PC-3 (cell line): ENCODE measurements at regions not wholly inside any gene's neighbourhood (a gene's known extent, or its start where the extent isn't known, plus 50 kb on each side); places are given as distances from the start of the nearest gene placed in this dataset.

ENCODE experiments used
- ATAC-seq: fragments of 200-7000 bp; cut with Tn5 transposase; 2 replicates; pipeline ENCODE4 v1.9.1; 2020; ENCODE audit warnings: mild to moderate bottlenecking, moderate library complexity
- BruUV-seq: library from RNA; stranded (reverse); fragments of 400-500 nt; replicated peaks from 2 replicates; lab custom pipeline; 2021; lab: Mats Ljungman, UMichigan
- CTCF ChIA-PET: fragments of 300-600 bp; sonication (Branson Sonifier 250); formaldehyde crosslinking; loops from one replicate; lab custom pipeline; 2022; ENCODE audit warnings: antibody characterized with exemption; lab: Charles Lee
- POLR2A ChIA-PET: fragments of 300-600 bp; sonication (Branson Sonifier 250); formaldehyde crosslinking; loops from one replicate; lab custom pipeline; 2022; ENCODE audit warnings: antibody characterized with exemption; ENCODE audit not compliant: unreplicated experiment; lab: Charles Lee
- DNase-seq: peaks from one replicate; pipeline ENCODE4 v3.0.0-alpha.2; 2015
- H2AFZ ChIP-seq: fragments of 300-600 bp; sonication (generic); 2 replicates; pipeline ENCODE4 v1.6.0; 2016; ENCODE audit warnings: antibody characterized with exemption, low read length
- H3F3A ChIP-seq: fragments of 300-600 bp; sonication (generic); one replicate; pipeline ENCODE4 v1.6.0; 2017; ENCODE audit warnings: antibody characterized with exemption, low read length, control low read depth, mild to moderate bottlenecking; ENCODE audit not compliant: unreplicated experiment
- H3K27ac ChIP-seq: fragments of 300-600 bp; sonication (generic); 2 replicates; pipeline ENCODE4 v1.5.1; 2016; ENCODE audit warnings: mild to moderate bottlenecking, low read length
- H3K27me3 ChIP-seq: fragments of 300-600 bp; sonication (generic); 2 replicates; pipeline ENCODE4 v1.6.1; 2016; ENCODE audit warnings: low read length, mixed read lengths
- H3K36me3 ChIP-seq: fragments of 300-600 bp; sonication (generic); 2 replicates; pipeline ENCODE4 v1.6.1; 2016; ENCODE audit warnings: low read depth, mixed run types, low read length, mixed read lengths
- H3K4me1 ChIP-seq: fragments of 300-600 bp; sonication (generic); 2 replicates; pipeline ENCODE4 v1.5.1; 2016; ENCODE audit warnings: low read length; ENCODE audit not compliant: insufficient read depth
- H3K4me2 ChIP-seq: fragments of 300-600 bp; sonication (generic); 2 replicates; pipeline ENCODE4 v1.6.0; 2016; ENCODE audit warnings: low read length
- H3K4me3 ChIP-seq: fragments of 300-600 bp; sonication (generic); 2 replicates; pipeline ENCODE4 v1.5.1; 2016; ENCODE audit warnings: mild to moderate bottlenecking, low read length, mixed read lengths
- H3K79me2 ChIP-seq: fragments of 300-600 bp; sonication (generic); 2 replicates; pipeline ENCODE4 v1.6.1; 2017; ENCODE audit warnings: low read length, mixed read lengths
- H3K9ac ChIP-seq: fragments of 300-600 bp; sonication (generic); 2 replicates; pipeline ENCODE4 v1.6.0; 2016; ENCODE audit warnings: mild to moderate bottlenecking, low read length
- H3K9me2 ChIP-seq: fragments of 300-600 bp; sonication (generic); replicated peaks from 2 replicates; pipeline ENCODE4 v1.6.1; 2016; ENCODE audit warnings: mixed run types, low read length, mixed read lengths
- H3K9me3 ChIP-seq: fragments of 300-600 bp; sonication (generic); 2 replicates; pipeline ENCODE4 v1.6.1; 2016; ENCODE audit warnings: low read length, mixed read lengths
- H4K20me1 ChIP-seq: fragments of 300-600 bp; sonication (generic); 2 replicates; pipeline ENCODE4 v1.6.1; 2016; ENCODE audit warnings: low read length, mixed read lengths
- CTCF ChIP-seq: fragments of 300-600 bp; sonication (generic); conservative IDR thresholded peaks from 2 replicates; pipeline ENCODE4 v1.5.1; 2017; ENCODE audit warnings: antibody characterized with exemption, low read depth, mild to moderate bottlenecking, low read length
- EZH2 ChIP-seq: fragments of 300-600 bp; sonication (generic); IDR thresholded peaks from one replicate; pipeline ENCODE4 v1.6.1; 2017; ENCODE audit warnings: antibody characterized with exemption, mild to moderate bottlenecking, low read length; ENCODE audit not compliant: unreplicated experiment
- EZH2phosphoT487 ChIP-seq: fragments of 300-600 bp; sonication (generic); IDR thresholded peaks from 2 replicates; pipeline ENCODE4 v1.6.1; 2018; ENCODE audit warnings: mild to moderate bottlenecking, antibody characterized with exemption, low read length, borderline replicate concordance
- intact Hi-C: fragments of 100-400 bp; cut with micrococcal nuclease; formaldehyde crosslinking; loops from 2 replicates; pipeline ENCODE4 v1.9.0; 2023

- H3K36me3 ChIP-seq, result no peaks in the 10 kb centered on the region
- TF ChIP-seq EZH2phosphoT487, result no peak
- TF ChIP-seq CTCF, result no peak
- no peak for TF ChIP-seq EZH2
- intact Hi-C loops, result no loop called here
- CTCF ChIA-PET, result interaction anchor here (0.5 kb wide), 1 partner anchor 517 kb away, joined by 3 read pairs; no protein-coding TSS in a partner anchor
- no peaks in the 10 kb centered on the region for H3K27me3 ChIP-seq
- no peaks in the 10 kb centered on the region for H3K9me3 ChIP-seq
- no peaks in the 10 kb centered on the region for H3K79me2 ChIP-seq
- ATAC-seq, result no peak
- H3F3A ChIP-seq, result no peaks in the 10 kb centered on the region
- no peaks in the 10 kb centered on the region for H3K9me2 ChIP-seq
- no peak for DNase-seq
- no peak overlapping the region for H3K27ac ChIP-seq
- POLR2A ChIA-PET, result no interaction called here
- H3K4me1 ChIP-seq, result no peaks in the 10 kb centered on the region
- no peak overlapping the region for H3K9ac ChIP-seq
- no peak overlapping the region for H2AFZ ChIP-seq
- H3K4me3 ChIP-seq, result no peak overlapping the region
- no peaks in the 10 kb centered on the region for H4K20me1 ChIP-seq
- no TSS peak for BruUV-seq
- no peak overlapping the region for H3K4me2 ChIP-seq
Measured at GRCh38 chr2:138329591-138329990, 172.0 kb upstream of the SPOPL start.

- DNase-seq (no peak), ATAC-seq (no peak)
- Histone ChIP-seq H3K4me3 (no peak overlapping the region), H3F3A (no peaks in the 10 kb centered on the region), H3K4me1 (no peaks in the 10 kb centered on the region), H3K79me2 (no peaks in the 10 kb centered on the region), H3K4me2 (no peak overlapping the region), H2AFZ (no peak overlapping the region), H3K27ac (no peak overlapping the region), H3K9me2 (no peaks in the 10 kb centered on the region), H3K36me3 (no peaks in the 10 kb centered on the region), H4K20me1 (no peaks in the 10 kb centered on the region), H3K9me3 (no peaks in the 10 kb centered on the region), H3K27me3 (no peaks in the 10 kb centered on the region), H3K9ac (no peak overlapping the region)
- CTCF ChIA-PET, result no interaction called here
- POLR2A ChIA-PET, result no interaction called here
- intact Hi-C loops, result loop anchor here (5.0 kb wide), 1 partner anchor 56 kb away; no protein-coding TSS in a partner anchor
- TF ChIP-seq EZH2 (no peak), EZH2phosphoT487 (no peak), CTCF (no peak)
- BruUV-seq, result no TSS peak
Measured at GRCh38 chr2:138333121-138333520, 168.4 kb upstream of the SPOPL start.

- ChIA-PET CTCF (no interaction called here), POLR2A (no interaction called here)
Measured at GRCh38 chr2:138333677-138334076, 167.9 kb upstream of the SPOPL start.

More at GRCh38 chr2:138333677-138334076, 167.9 kb upstream of the SPOPL start:
- Histone ChIP-seq H3K4me2 (no peak overlapping the region), H3K4me3 (no peak overlapping the region), H3K79me2 (no peaks in the 10 kb centered on the region), H3K9me3 (no peaks in the 10 kb centered on the region), H2AFZ (no peak overlapping the region), H3K4me1 (no peaks in the 10 kb centered on the region), H3F3A (no peaks in the 10 kb centered on the region), H3K9me2 (no peaks in the 10 kb centered on the region), H3K27me3 (no peaks in the 10 kb centered on the region), H3K9ac (no peak overlapping the region), H3K36me3 (no peaks in the 10 kb centered on the region), H4K20me1 (no peaks in the 10 kb centered on the region), H3K27ac (no peak overlapping the region)
- ATAC-seq (no peak), DNase-seq (no peak)
- no peak for TF ChIP-seq EZH2
- no peak for TF ChIP-seq EZH2phosphoT487
- no peak for TF ChIP-seq CTCF
- no TSS peak for BruUV-seq
- intact Hi-C loops, result loop anchor here (5.0 kb wide), 1 partner anchor 56 kb away; no protein-coding TSS in a partner anchor
